Anterior cingulate cortex (tissue), 58 donors: ENCODE measurements at regions not wholly inside any gene's neighbourhood (a gene's known extent, or its start where the extent isn't known, plus 50 kb on each side); places are given as distances from the start of the nearest gene placed in this dataset.
"Not testable (repeated sequence)": the region's sequence is repeated elsewhere in the genome, so short reads cannot be mapped to it uniquely, and the experiment has no call there.

ENCODE experiments used
- DNase-seq, 58 donors: peaks; one replicate each; lab custom pipeline; 2025; lab: John Stamatoyannopoulos, UW

DNA sequence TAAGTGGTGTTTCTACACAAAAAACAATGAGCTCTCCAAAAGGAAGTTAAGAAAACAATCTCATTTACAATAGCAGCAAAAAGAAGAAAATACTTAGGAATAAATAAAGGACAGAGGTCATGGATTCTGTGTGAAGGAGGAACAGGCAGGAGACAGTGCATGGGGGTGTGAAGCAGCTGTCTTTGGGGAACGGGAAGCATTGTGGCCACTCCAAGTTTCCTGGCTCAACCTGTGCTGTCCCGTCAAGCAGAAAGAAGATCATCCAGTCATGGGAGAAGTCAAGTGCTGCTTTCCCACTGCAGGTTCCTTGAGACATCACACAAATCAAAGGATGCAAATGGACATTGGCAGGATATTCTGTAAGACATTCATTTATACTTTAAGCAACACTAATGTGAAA is 66.1 kb upstream of the MAML3 start:
- no peak for DNase-seq

DNA sequence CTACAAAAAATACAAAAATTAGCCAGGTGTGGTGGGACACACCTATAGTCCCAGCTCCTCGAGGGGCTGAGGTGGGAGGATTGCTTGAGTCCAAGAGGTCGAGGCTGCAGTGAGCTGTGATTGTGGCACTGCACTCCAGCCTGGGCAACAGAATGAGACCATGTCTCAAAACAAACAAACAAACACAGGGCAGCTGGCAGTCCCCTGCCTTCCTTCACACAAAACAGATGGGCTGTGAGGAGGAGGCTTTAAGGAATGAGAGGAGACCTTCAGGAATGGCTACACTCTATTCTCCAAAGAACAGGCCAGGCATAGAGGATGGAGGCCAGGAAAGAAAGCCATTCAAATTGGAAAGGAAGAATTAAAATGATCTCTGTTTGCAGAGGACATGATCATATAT is 65.6 kb upstream of the MAML3 start:
- DNase-seq: no peak

DNA sequence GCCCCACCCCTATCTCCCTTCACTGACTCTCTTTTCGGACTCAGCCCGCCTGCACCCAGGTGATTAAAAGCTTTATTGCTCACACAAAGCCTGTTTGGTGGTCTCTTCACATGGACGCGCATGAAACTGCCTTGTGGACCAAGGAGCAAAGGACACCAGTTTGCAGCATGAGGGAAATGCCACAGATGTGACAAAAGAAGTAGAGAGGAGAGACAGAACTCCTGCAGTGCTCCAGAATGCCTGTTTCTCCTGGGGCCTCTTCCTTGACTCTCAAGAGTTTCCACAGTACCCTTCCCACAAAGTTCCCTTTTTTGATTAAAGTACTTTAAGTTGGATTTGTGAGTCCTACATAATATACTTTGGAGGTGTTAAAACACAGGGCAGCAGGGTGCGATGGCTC is 65.1 kb upstream of the MAML3 start:
- DNase-seq: not testable (repeated sequence)

DNA sequence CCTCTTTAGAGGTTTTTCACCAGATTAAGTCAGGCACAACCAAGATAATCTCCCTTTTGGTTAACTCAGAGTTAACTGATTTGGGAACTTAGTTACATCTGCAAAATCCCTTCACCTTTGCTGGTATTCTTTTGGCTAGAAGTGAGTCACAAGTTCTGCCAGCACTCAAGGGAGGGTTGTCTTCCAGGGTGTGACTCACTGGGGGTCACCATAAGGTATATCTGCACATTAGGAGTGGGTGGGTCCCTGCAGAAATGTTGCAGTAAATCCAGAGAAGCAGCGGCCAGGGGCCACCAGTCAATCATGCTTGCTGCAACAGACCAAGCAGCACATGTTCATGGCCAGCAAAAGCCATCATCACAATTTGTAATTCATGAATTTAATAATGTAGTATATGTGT is 59.8 kb upstream of the MAML3 start:
- no peak for DNase-seq

DNA sequence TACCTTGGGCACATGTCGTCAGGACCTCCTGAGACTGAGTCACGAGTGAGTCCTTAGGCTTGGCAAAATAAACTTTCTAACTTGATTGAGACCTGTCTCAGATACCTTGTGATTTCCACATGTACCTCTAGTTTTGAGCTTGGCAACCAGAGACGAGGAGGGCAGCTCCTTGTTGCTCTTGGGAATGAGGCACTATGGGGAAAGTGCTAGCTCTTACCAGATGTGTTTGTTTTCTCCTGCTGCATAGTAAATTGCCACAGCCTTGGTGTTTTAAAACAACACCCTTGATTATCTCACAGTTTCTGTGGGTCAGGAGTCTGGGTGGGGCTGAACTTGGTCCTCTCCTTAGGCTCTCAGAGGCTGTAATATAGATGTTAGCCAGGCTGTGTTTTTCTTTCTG is 59.1 kb upstream of the MAML3 start:
- DNase-seq: no peak

DNA sequence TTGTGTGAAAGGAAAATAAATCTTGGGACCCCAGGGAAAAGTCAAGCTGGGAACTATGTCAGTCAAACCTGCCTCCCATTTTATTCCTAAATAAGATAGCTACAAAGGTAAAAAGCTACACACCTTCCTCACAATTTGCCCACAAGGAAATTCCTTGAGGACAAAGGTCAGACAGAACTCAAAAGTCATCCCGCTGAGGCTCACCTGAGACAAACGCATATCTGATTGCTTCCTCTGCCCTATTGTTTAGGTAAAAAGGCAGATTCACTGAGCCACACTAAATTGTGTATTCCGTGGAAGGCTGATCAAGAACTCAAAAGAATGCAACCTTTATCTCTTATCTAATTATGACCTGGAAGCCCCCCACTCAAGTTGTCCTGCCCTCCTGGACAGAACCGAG is 58.7 kb upstream of the MAML3 start:
- DNase-seq: no peak

DNA sequence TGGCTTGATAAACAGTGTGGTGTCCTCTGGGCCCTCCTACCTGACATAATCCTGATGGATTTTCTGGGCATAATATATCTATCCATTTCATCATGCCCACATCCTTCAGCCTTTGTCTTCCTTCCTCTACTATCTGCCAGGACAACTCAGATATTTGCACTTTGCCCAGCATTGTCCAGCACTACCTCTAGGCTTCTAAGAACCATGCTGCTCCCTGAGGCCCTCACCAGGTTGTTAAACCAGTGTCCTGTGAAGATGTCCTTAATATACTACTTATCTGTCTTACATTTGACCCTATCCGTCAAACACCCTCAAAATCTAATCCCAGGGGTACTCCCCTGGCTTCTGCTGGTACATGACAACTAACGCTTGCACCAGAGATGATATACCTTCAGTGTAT is 58.2 kb upstream of the MAML3 start:
- no peak for DNase-seq

DNA sequence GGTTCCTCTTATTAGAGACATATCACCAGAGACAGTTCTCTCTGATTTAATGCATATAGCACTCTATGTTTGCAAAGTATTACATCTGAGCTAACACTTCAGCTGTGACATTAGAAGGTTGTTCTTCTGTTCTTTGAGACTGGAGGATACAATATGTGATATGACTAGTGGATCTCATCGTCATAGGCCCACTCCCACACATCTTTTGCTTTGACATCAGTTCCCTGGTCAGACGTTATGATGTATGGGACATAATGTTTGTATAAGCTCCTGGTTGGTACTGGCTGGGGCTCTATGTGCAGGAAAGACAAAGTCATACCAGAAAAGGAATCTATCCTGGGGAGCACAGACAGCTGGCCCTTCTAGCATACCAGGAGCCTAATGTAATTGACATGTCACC is 57.7 kb upstream of the MAML3 start:
- DNase-seq: no peak

DNA sequence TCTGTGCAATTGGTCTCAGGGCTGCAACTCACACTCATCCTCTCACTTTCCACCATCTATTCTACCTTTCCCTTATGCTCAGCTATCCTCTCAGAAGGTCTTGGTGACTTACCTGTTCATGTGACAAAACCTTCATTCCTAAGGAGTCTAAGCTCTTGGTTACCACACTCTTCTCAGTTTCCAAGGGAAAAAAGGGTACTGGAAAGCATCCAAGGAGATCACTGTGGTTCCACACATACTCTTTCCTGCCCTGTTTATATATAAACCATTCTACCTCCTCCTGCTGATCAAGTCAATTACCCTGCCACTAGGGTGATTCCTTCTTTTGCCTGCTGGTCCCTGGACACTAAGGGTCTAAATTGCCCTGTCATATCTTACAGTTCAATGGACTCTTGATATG is 57.2 kb upstream of the MAML3 start:
- no peak for DNase-seq

DNA sequence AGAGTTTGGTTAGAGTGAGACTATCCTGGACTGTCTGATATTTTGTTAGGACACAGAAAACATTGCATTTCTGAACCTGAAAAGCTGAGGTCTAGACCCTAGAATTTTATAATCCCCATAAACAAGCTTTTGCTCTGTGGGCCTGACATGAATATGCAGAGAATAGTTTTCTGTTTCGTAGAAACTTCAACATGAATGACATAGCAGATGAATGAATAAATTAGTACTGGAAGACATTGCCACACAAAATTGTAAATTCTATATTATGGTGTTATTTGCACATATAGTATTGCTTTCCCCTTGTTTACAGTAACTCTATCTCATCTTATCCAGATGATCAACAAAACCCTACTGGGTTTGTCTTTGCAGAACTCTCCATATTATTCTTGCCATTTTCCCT is 54.9 kb upstream of the MAML3 start:
- DNase-seq: no peak
